ENCODE measurements at regions not wholly inside any gene's neighbourhood (a gene's known extent, or its start where the extent isn't known, plus 50 kb on each side); places are given as distances from the start of the nearest gene placed in this dataset.
A peak's percentile ranks its signal among the peaks of the same experiment; 100 is the strongest.

DNA sequence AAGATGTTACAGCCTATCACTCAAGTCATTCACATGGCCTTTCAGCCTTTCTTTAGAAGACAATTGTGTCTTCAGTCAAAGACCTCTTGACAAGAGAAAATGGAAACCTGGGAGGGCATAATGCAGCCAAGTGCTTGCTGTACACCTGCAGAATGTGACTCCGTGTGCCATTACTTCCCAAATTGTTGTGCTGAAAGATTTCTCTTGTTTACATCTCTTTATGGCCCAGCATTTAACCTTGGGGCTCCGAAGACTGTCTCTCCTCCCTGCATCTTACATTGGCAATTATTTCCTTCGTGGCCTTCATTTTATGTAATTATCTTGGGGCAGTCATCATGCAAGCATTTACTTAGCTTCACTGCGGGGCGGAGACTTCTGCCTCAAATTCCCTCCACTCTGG is 287.0 kb downstream of the TCF7L2 start:
- H3K4me2 ChIP-seq (ENCODE audit: low read length): no peak overlapping the region

DNA sequence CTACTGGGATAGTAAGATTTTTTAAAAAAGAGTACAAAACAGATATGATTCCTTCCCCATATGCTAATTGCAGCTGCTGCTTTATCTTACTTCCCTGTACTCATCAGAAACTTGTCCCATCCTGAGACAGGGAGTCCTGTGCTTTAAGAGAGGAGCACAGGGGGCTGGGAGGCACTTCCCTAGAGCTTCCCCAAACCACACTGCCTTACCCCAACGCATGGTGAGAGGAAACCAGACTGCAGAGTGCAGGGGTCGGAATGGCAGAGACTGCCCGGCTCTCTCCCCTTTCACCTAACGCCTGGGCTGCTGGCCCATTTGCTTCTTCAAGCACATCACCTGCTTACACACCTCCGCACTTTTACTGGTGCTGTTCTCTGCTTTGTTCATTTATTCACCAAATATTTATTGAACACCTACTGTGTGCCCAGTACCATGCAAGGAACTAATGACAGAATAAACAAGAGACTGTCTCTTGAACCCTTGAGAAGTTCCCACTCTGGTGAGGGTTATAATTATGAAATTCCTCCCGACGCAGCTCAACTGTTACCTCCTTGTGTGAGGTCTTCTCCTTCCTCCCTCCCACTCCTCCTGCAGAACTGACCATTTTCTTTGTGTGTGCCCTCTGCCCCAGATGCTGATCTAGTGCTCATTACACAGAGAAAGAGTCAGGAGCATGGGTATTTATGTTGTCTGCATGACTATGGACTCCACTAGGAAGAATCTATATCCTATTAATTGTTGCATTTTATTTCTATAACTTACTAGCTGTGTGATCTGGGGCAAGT is 289.7 kb downstream of the TCF7L2 start:
- Histone ChIP-seq H3K4me2 (ENCODE audit: low read length) (no peak overlapping the region), H3K27me3 (ENCODE audit: insufficient read depth, low read depth, low read length) (no peaks in the 10 kb centered on the region), H3K9me3 (ENCODE audit: low read length) (no peaks in the 10 kb centered on the region), H3K79me2 (replicated peaks; ENCODE audit: insufficient read depth, low read length) (no peaks in the 10 kb centered on the region), H3K9ac (ENCODE audit: low read length) (no peak overlapping the region), H3K27ac (ENCODE audit: low read length) (no peak overlapping the region), H3K36me3 (ENCODE audit: insufficient read depth, low read length) (no peaks in the 10 kb centered on the region), H2AFZ (ENCODE audit: low read depth, low read length) (no peak overlapping the region), H3F3A (ENCODE audit: insufficient read depth, low read length, poor library complexity, severe bottlenecking) (no peaks in the 10 kb centered on the region), H4K20me1 (ENCODE audit: insufficient read depth) (no peaks in the 10 kb centered on the region), H3K4me3 (ENCODE audit: low read length) (no peak overlapping the region), H3K9me2 (ENCODE audit: insufficient read depth, low read length) (no peaks in the 10 kb centered on the region)
- TF ChIP-seq TAF1 (IDR thresholded peaks at IDR 0.05; ENCODE audit: low read depth) (no peak), POLR2AphosphoS5 (IDR thresholded peaks at IDR 0.05) (no peak), EP300 (conservative IDR thresholded peaks at IDR 0.05; ENCODE audit: poor library complexity, severe bottlenecking) (no peak), RAD21 (conservative IDR thresholded peaks at IDR 0.05) (no peak), CTCF (IDR thresholded peaks at IDR 0.05; ENCODE audit: poor library complexity, severe bottlenecking) (no peak), SMC3 (conservative IDR thresholded peaks at IDR 0.05; ENCODE audit: poor library complexity) (no peak), EZH2 (IDR thresholded peaks at IDR 0.05; ENCODE audit: borderline replicate concordance, insufficient read depth, low read length, poor library complexity, severe bottlenecking) (no peak), MXI1 (conservative IDR thresholded peaks at IDR 0.05; ENCODE audit: poor library complexity, severe bottlenecking) (no peak)
- TF ChIP-seq, protein P1, sequence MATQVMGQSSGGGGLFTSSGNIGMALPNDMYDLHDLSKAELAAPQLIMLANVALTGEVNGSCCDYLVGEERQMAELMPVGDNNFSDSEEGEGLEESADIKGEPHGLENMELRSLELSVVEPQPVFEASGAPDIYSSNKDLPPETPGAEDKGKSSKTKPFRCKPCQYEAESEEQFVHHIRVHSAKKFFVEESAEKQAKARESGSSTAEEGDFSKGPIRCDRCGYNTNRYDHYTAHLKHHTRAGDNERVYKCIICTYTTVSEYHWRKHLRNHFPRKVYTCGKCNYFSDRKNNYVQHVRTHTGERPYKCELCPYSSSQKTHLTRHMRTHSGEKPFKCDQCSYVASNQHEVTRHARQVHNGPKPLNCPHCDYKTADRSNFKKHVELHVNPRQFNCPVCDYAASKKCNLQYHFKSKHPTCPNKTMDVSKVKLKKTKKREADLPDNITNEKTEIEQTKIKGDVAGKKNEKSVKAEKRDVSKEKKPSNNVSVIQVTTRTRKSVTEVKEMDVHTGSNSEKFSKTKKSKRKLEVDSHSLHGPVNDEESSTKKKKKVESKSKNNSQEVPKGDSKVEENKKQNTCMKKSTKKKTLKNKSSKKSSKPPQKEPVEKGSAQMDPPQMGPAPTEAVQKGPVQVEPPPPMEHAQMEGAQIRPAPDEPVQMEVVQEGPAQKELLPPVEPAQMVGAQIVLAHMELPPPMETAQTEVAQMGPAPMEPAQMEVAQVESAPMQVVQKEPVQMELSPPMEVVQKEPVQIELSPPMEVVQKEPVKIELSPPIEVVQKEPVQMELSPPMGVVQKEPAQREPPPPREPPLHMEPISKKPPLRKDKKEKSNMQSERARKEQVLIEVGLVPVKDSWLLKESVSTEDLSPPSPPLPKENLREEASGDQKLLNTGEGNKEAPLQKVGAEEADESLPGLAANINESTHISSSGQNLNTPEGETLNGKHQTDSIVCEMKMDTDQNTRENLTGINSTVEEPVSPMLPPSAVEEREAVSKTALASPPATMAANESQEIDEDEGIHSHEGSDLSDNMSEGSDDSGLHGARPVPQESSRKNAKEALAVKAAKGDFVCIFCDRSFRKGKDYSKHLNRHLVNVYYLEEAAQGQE (IDR thresholded peaks at IDR 0.05; ENCODE audit: borderline replicate concordance): no peak

More for the DNA sequence above, 287.0 kb downstream of the TCF7L2 start:
- Histone ChIP-seq H3K9ac (ENCODE audit: low read length) (no peak overlapping the region), H4K20me1 (ENCODE audit: insufficient read depth) (no peaks in the 10 kb centered on the region), H3K4me3 (ENCODE audit: low read length) (no peak overlapping the region), H2AFZ (ENCODE audit: low read depth, low read length) (no peak overlapping the region), H3K9me3 (ENCODE audit: low read length) (no peaks in the 10 kb centered on the region), H3K36me3 (ENCODE audit: insufficient read depth, low read length) (no peaks in the 10 kb centered on the region), H3K9me2 (ENCODE audit: insufficient read depth, low read length) (no peaks in the 10 kb centered on the region), H3K27ac (ENCODE audit: low read length) (no peak overlapping the region), H3K79me2 (replicated peaks; ENCODE audit: insufficient read depth, low read length) (no peaks in the 10 kb centered on the region), H3F3A (ENCODE audit: insufficient read depth, low read length, poor library complexity, severe bottlenecking) (no peaks in the 10 kb centered on the region), H3K27me3 (ENCODE audit: insufficient read depth, low read depth, low read length) (no peaks in the 10 kb centered on the region)
- peak; percentile 39 for TF ChIP-seq EP300 (conservative IDR thresholded peaks at IDR 0.05; ENCODE audit: poor library complexity, severe bottlenecking)
- no peak for TF ChIP-seq MXI1 (conservative IDR thresholded peaks at IDR 0.05; ENCODE audit: poor library complexity, severe bottlenecking)
